ENCODE measurements at regions not wholly inside any gene's neighbourhood (a gene's known extent, or its start where the extent isn't known, plus 50 kb on each side); places are given as distances from the start of the nearest gene placed in this dataset.

DNA sequence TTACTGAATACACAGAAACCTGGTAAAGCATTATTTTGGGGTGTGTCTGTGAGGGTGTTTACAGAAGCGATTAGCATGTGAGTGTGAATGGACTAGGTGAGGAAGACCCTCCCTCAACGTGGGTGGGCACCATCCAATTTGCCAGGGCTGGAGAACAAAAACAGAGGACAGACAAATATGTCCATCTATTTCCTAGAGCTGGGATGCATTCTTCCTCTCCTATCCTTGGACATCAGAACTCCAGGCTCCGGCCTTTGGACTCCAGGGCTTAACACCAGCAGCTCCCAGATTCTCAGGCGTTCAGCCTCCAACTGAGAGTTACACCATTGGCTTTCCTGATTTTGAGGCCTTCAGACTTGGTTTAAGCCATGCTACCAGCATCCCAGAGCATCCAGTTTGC is 65.8 kb upstream of the CHD1 start:
- TF ChIP-seq CTCF (conservative IDR thresholded peaks at IDR 0.05 in 1 of 2, IDR thresholded peaks at IDR 0.05 in 1 of 2; ENCODE audit: low read depth in 1 of 2, low read length in 2 of 2) (no peak), EZH2 (IDR thresholded peaks at IDR 0.05; ENCODE audit: low read length, missing control alignments) (no peak)

Measured in fibroblast of lung (primary cell).